GM21526 (cell line): ENCODE measurements at regions not wholly inside any gene's neighbourhood (a gene's known extent, or its start where the extent isn't known, plus 50 kb on each side); places are given as distances from the start of the nearest gene placed in this dataset.
A peak's percentile ranks its signal among the peaks of the same experiment; 100 is the strongest.

Experiments used
- ATAC-seq: cut with Tn5 transposase; IDR thresholded peaks from one replicate; pipeline ENCODE4 v1.9.1; 2021; ENCODE audit warnings: moderate library complexity; ENCODE audit not compliant: unreplicated experiment, low FRiP score

GRCh38 chr4:128606173-128606572, 203.3 kb upstream of the JADE1 start:
- no peak for ATAC-seq

GRCh38 chr4:128604840-128605239, 204.7 kb upstream of the JADE1 start:
- no peak for ATAC-seq

DNA sequence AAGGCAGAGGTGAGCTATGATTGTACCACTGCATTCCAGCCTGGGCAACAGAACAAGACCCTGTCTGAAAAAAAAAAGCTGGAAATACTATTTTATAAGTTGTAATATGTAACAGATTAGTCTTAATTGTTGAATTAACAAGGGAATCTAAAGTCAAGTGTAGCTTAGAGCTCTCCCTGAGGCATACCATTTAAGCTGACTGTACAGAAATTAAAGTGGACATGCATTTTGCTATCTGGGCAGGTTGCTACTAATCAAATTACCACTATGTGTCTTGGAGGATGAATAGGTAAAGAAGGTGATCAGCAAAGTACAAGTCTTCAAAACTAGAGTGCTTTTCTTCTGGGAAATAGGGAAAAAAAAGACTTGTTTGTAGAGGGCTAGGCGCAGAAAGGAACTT, 205.3 kb upstream of the JADE1 start:
- no peak for ATAC-seq

DNA sequence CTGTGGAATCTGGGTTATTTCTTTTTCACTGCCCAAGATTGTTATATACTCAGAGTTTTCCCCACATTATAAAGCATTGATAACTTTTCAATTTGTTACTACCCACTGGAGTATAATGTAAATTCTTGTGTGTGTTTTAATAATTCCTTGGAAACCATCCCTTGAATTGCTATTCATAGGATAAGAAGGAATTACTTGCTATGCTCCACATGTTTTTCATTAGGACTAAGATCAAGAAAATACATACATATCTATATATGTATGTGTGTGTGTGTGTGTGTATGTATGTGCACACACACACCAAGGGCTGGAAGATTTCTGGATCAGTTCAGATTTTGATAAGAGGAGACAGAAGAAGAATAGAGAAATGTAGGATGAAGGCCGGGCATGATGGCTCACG, 206.4 kb upstream of the JADE1 start:
- ATAC-seq = no peak

- no peak for ATAC-seq
Observed at GRCh38 chr4:128601991-128602695, 207.4 kb upstream of the JADE1 start.

GRCh38 chr4:128600996-128601871, 208.3 kb upstream of the JADE1 start:
- ATAC-seq = no peak

GRCh38 chr4:128600410-128600809, 209.1 kb upstream of the JADE1 start:
- no peak for ATAC-seq

- ATAC-seq = no peak
Observed at GRCh38 chr4:128597500-128597899, 212.0 kb upstream of the JADE1 start.

DNA sequence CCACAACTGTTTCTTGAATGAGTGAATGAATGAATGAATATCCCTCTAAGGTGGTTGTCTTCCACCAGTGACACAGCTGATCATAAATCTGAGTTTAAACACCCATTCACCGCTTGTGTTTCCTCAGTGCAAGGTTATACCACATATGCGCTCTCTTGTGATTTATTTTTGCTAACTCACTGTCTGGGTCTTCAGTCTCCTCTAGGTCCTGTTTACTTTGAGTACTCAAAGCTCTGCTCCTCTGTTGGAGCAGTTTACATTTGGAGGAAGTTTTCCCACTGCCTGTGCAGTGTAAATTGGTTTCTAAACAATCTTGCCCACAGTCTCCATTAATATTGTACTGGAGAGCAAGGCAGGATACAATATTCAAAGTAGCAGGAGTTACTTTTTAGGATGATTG, 212.6 kb upstream of the JADE1 start:
- no peak for ATAC-seq

DNA sequence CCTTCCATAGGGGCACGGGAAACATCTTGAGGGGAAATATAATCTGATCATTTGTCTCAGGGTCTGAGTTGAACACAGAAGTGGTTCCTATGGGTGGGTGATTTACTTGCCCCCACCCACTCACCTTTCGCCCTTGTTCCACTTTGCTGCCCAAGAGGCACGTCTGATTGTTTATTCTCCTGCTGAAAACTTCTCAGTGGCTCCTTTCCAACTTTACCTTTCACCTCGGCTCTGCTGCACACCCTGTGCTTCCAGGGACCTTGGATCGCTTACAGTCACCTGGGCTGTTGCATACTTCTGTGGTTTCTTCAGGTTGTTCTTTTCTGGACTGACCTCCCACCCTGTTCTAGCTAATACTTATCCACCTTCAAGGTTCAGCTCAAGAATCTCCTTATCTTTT, 213.4 kb upstream of the JADE1 start:
- ATAC-seq = no peak

DNA sequence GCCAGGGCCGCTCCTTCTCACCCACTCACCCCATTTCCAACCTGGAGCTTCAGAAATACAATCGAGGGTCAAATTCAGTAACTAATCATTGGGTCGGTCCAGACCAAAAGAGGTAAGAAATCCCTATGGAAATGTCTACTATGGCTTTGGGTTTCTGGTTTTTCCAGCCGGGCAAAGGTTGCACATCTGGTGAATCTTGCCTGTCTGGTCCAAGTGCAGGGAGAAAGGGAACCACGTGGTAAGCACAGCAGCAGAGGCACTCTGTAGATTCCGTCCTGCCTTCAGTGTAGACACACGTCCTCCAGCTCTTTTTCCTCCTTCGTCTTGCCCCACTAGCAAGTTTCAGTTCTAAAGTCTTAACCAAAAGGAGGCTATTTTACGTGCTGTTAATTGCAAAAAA, 218.0 kb upstream of the JADE1 start:
- no peak for ATAC-seq

DNA sequence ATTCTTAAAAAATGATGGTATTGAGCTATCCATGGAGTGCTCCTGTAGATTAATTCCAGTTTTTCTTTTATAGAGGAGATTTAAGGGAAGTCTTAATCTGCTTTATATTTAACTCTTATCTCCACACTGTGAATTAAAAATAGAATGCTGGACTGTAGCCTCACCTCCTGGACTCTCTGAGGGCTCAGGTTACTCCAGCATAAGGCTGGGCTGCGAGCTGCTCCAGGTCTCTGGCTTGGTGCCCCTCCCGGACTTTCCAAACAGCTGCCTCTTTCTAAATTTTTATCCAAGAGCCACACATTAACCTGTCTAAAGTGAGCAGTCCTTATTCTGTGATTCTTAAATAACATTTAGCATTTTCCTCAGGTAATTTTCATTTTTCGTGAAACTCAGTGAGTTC, 218.7 kb upstream of the JADE1 start:
- ATAC-seq = no peak

GRCh38 chr4:128590034-128590740, 219.3 kb upstream of the JADE1 start:
- no peak for ATAC-seq

GRCh38 chr4:128589384-128589965, 220.0 kb upstream of the JADE1 start:
- ATAC-seq = no peak

- ATAC-seq = no peak
Observed at GRCh38 chr4:128587382-128587781, 222.1 kb upstream of the JADE1 start.

DNA sequence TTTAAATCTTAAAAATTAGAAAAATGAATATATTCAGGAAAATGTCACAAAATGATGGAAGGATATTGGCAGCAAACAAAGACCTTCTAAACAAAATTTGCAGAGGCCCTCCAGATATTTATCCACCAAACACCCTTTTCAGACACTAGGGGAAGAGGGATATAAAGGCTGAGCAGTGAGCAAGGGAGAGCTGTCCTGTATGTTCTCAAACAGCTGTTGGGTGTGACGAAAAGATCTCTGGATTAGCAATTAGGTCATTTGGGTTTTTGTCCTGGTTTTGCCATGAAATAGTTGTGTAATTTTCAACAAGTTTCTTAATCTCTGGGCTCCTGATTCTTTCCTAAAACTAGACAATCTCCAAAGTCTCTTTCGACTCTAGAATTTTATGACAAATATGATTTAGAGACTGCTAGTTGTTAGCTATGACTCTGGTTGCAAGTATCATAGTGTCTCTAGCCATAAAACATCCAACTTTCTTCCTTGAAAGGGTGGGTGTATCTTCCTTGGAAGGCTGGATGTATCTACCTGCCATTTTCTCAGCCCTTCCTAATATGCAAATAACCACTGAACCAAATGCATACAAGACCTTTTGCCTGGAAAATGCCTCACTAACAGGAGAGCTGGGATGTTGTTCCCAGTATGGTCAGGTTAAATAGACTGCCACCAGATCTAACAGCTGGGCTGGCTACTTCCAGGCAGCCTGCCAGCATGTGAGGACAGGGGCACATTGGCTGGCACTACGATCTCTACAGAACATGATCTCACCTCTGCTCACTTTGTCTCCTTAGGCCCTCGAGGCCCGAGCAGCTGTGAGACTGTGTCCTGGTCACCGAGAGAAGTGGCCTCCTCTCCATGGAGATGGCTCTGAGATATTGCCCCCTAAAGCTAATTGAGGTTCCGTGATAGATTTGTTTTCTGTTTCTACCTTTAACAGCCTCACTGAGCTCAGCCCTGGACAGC, 225.5 kb upstream of the JADE1 start:
- ATAC-seq = no peak

GRCh38 chr4:128582427-128582870, 227.1 kb upstream of the JADE1 start:
- no peak for ATAC-seq

GRCh38 chr4:128579154-128579853, 230.2 kb upstream of the JADE1 start:
- no peak for ATAC-seq

- peak; percentile 90 for ATAC-seq
Observed at GRCh38 chr4:128574706-128575105, 234.8 kb upstream of the JADE1 start.
